HG02840 (cell line): ENCODE measurements at regions not wholly inside any gene's neighbourhood (a gene's known extent, or its start where the extent isn't known, plus 50 kb on each side); places are given as distances from the start of the nearest gene placed in this dataset.

Source experiments
- ATAC-seq: cut with Tn5 transposase; IDR thresholded peaks from one replicate; pipeline ENCODE4 v1.9.1; 2021; ENCODE audit warnings: mild to moderate bottlenecking, moderate library complexity, moderate number of reproducible peaks; ENCODE audit not compliant: unreplicated experiment, low FRiP score

DNA sequence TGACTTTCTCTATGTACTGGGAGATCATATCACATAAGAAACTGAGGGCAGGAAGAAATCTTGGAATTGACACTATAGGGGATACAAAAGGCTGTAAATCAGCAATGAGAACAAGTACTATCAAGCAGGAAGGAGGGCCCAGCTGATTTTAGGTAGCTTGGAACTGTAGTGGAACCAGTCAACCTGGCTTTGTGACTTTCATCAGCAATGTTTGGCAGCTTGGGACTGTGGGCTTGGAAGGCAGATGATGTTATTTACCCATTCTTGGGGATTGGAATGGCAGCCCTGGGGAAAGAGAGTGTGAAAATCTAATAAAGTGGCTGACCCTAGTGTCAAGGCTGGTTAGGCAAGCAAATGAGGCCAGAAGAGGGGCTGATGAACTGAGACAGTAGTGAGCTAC is 1073.3 kb downstream of the ADGRL2 start:
- ATAC-seq, result no peak

DNA sequence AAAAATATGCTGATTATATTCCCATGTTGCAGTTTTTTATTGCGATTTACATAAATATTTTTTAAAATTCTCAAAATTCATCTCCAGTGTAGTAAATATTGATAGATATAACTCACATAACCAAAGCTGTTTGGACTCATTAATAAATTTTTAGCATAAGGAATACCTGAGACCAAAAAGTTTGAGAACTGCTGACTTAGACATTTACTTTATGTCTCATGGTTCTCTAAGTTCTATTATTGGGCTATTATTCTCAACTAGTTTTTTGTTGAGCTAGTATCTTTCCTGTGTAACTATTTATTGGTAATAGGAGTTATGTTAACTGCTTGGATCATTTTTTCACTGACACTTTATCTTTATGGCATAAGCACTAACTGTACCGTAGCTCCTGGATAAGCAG is 1069.6 kb downstream of the ADGRL2 start:
- no peak for ATAC-seq

GRCh38 chr1:82867781-82868180 is 1067.0 kb downstream of the ADGRL2 start:
- no peak for ATAC-seq

DNA sequence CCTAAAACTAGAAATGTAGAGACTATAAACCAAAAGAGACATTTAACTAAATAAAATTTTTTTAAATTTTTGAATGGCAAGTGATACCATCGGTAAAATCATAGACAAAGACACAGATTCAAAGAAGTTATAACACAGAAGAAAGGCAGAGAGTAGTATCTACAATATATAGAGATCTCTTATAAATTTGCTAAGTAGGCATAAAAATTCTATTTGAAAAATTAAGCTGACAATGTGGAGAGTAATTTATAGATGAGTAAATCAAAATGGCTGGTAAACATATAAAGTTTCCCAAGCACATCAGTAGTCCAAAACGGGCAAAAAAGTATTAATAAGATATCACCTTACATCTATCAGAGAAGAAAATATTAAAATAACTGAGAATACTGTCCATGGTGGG is 1061.0 kb downstream of the ADGRL2 start:
- ATAC-seq, result no peak

DNA sequence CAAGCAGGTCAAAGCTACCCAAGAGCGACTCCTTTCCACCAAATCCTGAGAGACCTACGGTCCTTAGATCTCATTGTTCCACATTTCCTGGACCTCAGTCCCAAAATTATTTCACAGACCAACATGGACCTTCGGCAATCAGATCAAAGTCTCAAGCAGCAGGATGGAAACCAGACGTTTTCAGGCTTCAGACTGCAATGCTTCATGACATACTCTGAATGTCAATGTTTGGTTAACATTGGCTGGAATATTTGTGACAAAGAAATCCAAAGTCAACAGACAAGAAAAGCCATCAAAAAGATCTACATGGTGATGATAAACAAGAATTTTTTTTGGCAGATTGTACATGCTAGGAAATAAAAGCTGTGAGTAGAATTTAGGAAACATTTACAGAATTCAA is 1057.3 kb downstream of the ADGRL2 start:
- no peak for ATAC-seq

GRCh38 chr1:82849460-82849859 is 1048.7 kb downstream of the ADGRL2 start:
- no peak for ATAC-seq

GRCh38 chr1:82848043-82848442 is 1047.3 kb downstream of the ADGRL2 start:
- no peak for ATAC-seq

- ATAC-seq, result no peak
Measured at GRCh38 chr1:82845866-82846265, 1045.1 kb downstream of the ADGRL2 start.

DNA sequence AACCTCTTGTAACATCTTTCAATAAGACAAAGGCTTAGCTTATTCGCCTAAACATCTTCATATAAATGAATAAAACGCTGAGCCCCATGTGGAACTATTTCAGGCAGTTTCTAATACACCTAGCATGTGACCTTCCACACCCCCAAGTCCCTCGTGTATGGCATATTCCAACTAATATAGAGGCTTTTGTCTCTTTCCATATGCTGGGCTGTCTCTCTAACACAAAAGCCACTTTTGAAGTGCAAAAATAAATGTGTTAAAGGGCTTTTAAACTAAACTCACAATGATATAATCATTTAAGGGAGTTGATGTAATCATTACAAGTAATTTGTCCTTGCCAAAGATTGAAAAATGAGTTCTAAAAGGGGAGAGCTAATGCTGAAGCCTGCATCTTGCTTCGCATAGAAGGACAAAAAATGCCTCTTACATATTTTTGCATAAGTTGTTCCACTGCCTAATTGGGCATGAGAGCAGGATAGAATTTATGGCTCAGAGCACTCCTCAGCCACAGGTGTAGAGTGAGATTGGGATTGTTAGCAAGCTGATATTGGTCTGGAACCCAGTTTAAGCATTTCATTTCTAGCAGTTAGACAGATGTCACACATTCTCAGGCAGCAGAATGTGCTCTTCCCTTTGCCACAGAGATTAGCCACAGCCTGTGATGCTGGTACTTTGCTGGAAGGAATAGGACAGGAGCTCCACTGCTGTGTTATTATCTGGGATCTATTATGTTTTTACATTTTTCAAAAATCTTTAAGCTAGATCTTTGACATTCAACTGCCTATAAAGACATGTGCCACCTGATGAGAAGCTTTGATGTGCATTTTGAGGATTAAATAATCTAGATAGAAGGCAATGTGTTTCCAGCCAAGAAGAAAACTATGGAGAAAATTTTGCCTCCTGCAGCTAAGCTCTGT is 1044.4 kb downstream of the ADGRL2 start:
- no peak for ATAC-seq

DNA sequence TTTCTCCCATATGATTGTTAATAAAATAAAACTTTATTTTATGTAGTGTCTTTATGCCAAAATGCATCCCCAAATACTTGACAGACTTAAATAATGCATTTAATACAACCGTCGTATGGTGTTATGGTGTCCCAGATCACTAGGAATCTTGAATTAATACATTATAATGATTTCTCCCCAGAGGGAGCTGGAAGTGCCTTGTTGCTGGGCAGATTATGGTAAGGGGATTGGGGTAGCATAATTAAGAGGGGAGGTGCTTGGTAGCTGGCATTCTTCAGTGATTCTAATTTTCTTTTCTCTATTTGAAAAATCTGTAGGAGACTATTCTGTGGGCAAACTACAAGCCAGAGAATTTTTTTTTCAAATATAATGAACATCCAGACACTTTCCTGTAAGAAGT is 1043.7 kb downstream of the ADGRL2 start:
- ATAC-seq, result no peak

DNA sequence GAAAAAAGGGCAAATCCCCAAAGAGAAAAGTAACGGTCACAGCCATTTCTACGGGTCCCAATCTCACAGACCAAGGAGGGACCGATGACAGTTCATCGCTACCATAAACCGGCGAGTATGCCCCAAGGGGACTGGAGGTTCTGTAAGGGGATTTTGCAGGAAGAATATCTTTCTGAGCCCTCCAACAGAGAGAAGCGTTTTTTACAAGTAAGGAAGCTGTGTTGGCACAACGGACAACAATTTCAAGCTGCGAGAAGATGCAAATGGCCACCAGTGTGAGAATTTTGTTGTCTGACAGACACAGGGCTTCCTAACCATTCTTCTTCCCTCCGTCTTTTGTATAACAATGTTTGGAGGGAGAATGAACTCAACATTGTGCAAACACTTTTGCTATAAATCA is 1043.1 kb downstream of the ADGRL2 start:
- no peak for ATAC-seq

GRCh38 chr1:82840192-82840591 is 1039.5 kb downstream of the ADGRL2 start:
- ATAC-seq, result no peak

- no peak for ATAC-seq
Measured at GRCh38 chr1:82837766-82838465, 1037.2 kb downstream of the ADGRL2 start.

GRCh38 chr1:82836973-82837680 is 1036.4 kb downstream of the ADGRL2 start:
- ATAC-seq, result no peak

DNA sequence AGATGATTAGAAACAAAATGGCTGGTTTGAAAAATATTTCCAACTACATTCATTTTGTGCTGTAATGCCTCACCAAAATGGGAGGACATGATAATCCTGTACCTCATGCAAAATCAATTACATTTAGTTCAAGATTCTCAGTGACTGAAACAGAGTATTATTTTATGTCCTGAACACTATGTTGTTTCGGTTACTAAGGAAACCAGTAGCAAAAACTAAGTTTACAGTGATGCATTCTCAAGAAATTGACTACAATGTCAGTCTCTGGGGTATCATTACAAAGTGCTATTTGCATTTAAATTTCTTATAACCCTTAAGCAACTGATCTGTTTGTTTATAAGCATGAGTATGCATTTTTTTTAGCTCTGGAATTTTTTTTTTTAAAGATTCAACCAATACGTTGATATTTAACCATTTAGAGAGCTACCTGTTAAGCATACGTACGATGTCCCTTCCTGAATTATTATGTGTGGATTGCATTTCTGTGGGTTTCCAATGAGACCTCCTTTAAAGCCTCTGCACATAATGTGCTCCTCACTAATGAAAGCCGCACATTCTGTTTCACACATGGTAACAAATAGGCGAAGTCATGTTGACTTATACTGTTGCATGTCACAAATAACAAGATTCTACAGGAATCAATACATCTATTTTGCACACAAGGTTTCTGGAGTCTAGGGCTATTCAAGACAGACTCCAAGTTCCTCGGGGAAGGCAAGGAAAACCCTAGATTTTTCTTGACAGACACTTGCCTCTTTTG is 1035.7 kb downstream of the ADGRL2 start:
- no peak for ATAC-seq

DNA sequence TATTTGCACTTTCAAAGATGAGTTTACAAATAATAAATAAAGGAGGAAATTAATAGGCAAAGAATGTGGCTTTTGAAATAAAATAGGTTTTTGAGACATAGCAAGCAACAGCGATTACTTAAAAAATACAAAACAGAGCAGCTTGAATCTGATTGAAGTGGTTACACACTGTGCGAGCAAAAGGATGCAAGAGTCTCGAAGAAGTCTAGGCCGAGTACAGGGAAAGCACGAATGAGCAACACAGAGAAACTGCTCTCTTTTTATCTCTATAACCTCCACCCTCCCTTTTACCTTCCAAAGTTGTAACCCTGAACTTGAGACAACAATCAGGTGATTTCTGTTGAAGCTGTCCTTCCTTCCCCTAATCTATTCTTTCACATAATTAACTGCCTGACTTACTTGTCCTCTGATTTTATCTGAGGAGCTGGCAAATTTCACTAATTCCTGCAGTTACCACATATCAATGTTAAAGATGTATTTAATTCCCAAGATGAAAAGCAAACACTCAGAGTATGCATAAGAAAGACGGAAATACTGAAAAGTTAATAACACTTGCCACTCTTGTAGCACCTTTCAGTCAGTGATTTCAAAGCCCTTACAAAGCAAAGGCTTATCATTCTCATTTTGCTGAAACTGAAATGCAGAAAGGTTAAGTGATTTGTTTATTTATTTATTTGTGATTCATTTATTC is 1030.1 kb downstream of the ADGRL2 start:
- no peak for ATAC-seq

DNA sequence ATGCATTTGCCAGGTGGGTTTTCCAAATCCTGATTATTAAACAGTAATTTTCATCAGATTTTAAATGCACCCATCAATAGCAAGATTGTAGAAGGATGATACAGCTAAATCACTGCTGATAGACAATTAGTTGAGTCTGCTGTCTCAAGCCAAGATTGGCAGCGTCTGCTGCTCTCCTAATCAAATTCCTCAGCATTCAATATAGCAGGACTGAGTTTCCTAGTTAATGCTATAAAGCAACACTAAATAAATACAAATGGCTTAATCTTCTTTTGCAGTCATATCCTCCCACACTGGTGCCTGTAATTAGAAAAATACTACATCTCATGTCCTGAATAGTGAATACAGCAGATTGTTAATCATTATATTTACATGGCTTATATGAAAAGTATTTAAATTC is 1028.8 kb downstream of the ADGRL2 start:
- ATAC-seq, result no peak

GRCh38 chr1:82823876-82824275 is 1023.1 kb downstream of the ADGRL2 start:
- ATAC-seq, result no peak

- ATAC-seq, result no peak
Measured at GRCh38 chr1:82820816-82821215, 1020.1 kb downstream of the ADGRL2 start.

DNA sequence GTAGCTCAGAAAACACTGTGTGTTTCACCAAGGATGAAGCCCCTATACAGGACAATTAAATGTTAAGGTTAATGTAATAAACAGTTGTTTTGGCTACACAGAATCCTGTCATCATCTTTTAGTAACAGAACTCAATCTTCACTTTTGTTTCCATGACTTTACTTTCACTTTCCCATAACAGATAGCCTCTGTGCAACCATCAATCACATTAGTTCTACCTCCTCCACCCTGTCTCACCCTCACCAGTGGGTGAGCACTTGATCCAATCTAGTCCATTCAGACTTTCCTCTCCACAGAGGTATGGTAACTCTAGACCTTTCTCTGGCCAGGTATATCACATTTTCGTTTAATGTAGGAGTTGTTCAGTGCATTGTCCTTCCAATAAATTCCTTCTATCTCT is 1018.5 kb downstream of the ADGRL2 start:
- ATAC-seq, result no peak
